ES-I3 (cell line): ENCODE measurements at regions not wholly inside any gene's neighbourhood (a gene's known extent, or its start where the extent isn't known, plus 50 kb on each side); places are given as distances from the start of the nearest gene placed in this dataset.
"Not testable (repeated sequence)": the region's sequence is repeated elsewhere in the genome, so short reads cannot be mapped to it uniquely, and the experiment has no call there.

Source experiments
- H3K36me3 ChIP-seq: 2 replicates; pipeline ENCODE4 v1.6.1; 2013; ENCODE audit warnings: mild to moderate bottlenecking, low read length, control low read depth, moderate library complexity; ENCODE audit not compliant: insufficient read depth
- H3K4me1 ChIP-seq: 2 replicates; pipeline ENCODE4 v1.6.1; 2013; ENCODE audit warnings: mild to moderate bottlenecking, control low read depth, low read length; ENCODE audit not compliant: insufficient read depth
- H3K9ac ChIP-seq: 2 replicates; pipeline ENCODE4 v1.6.1; 2013; ENCODE audit warnings: low read depth, mild to moderate bottlenecking, low read length, moderate library complexity
- H3K9me3 ChIP-seq: 2 replicates; pipeline ENCODE4 v1.6.1; 2013; ENCODE audit warnings: mild to moderate bottlenecking, low read length, moderate library complexity; ENCODE audit not compliant: control insufficient read depth, insufficient read depth

GRCh38 chr5:62752998-62753367 lies 174.4 kb downstream of the LRRC70 start:
- H3K4me1 ChIP-seq, H3K9me3 ChIP-seq, H3K9ac ChIP-seq, H3K36me3 ChIP-seq: not testable (repeated sequence)

- not testable (repeated sequence) for H3K9me3 ChIP-seq
Measured at GRCh38 chr5:62752056-62752997, 173.7 kb downstream of the LRRC70 start.

GRCh38 chr5:62742207-62742606 lies 163.6 kb downstream of the LRRC70 start:
- no peaks in the 10 kb centered on the region for H3K9me3 ChIP-seq
- H3K36me3 ChIP-seq: no peaks in the 10 kb centered on the region
- H3K4me1 ChIP-seq: no peaks in the 10 kb centered on the region
- H3K9ac ChIP-seq: no peak overlapping the region

More at GRCh38 chr5:62752056-62752997, 173.7 kb downstream of the LRRC70 start:
- not testable (repeated sequence) for H3K9ac ChIP-seq, H3K36me3 ChIP-seq, H3K4me1 ChIP-seq

GRCh38 chr5:62741761-62742160 lies 163.1 kb downstream of the LRRC70 start:
- Histone ChIP-seq H3K4me1 (no peaks in the 10 kb centered on the region), H3K9ac (no peak overlapping the region), H3K36me3 (no peaks in the 10 kb centered on the region), H3K9me3 (no peaks in the 10 kb centered on the region)

GRCh38 chr5:62737766-62738165 lies 159.1 kb downstream of the LRRC70 start:
- Histone ChIP-seq H3K4me1 (no peaks in the 10 kb centered on the region), H3K9ac (no peak overlapping the region), H3K36me3 (no peaks in the 10 kb centered on the region), H3K9me3 (no peaks in the 10 kb centered on the region)

DNA sequence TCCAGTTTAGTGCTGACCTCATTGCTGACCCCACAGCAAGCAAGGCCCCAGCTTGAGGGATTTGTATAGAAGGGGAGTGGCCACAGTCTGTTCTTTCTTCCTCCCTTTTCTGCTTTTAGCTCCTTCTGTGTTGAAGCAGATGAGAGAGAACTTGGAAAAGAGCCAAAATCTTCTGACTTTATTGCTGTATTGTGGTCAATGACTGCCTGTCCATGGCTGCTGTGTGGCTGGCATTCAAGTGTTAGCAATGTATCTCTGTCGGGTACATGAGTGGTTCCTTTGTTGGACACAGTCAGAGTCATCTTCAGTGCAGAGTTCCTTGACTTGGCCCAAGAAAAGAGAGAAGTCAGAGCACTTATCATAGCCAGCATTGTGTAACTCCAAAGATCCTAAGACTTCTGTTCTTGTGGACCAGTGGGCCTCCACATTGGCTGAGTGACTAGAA lies 154.1 kb downstream of the LRRC70 start:
- Histone ChIP-seq H3K4me1 (no peaks in the 10 kb centered on the region), H3K9me3 (no peaks in the 10 kb centered on the region), H3K9ac (no peak overlapping the region), H3K36me3 (no peaks in the 10 kb centered on the region)

- Histone ChIP-seq H3K36me3 (no peaks in the 10 kb centered on the region), H3K9me3 (no peaks in the 10 kb centered on the region), H3K9ac (no peak overlapping the region), H3K4me1 (no peaks in the 10 kb centered on the region)
Measured at GRCh38 chr5:62731022-62731421, 152.4 kb downstream of the LRRC70 start.

DNA sequence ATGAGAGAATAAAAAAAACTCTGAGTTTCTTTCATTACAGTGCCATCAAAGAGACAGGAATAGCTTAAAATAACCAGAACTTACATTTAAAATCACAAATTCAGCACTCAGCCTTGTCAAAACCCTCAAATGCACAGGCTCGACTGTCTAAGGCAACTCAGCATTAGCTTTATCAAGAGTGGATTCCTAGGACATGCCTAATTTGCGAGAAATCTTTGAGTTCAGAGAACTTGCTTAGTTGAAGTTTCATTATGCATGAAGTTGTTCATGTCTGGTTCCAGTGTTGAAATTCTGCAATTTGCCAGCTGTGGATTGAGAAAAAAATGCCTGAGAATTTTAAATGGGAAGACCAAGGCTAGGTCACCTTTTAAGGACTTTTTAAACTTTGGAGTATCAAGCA lies 151.1 kb downstream of the LRRC70 start:
- Histone ChIP-seq H3K9me3 (no peaks in the 10 kb centered on the region), H3K36me3 (no peaks in the 10 kb centered on the region), H3K9ac (no peak overlapping the region), H3K4me1 (no peaks in the 10 kb centered on the region)

- no peak overlapping the region for H3K9ac ChIP-seq
- H3K36me3 ChIP-seq: no peaks in the 10 kb centered on the region
- no peaks in the 10 kb centered on the region for H3K4me1 ChIP-seq
- H3K9me3 ChIP-seq: no peaks in the 10 kb centered on the region
Measured at GRCh38 chr5:62727861-62728260, 149.2 kb downstream of the LRRC70 start.

GRCh38 chr5:62727184-62727583 lies 148.6 kb downstream of the LRRC70 start:
- no peaks in the 10 kb centered on the region for H3K9me3 ChIP-seq
- no peak overlapping the region for H3K9ac ChIP-seq
- H3K36me3 ChIP-seq: no peaks in the 10 kb centered on the region
- no peaks in the 10 kb centered on the region for H3K4me1 ChIP-seq

GRCh38 chr5:62722360-62722759 lies 143.7 kb downstream of the LRRC70 start:
- Histone ChIP-seq H3K4me1 (peaks cover 25% of the 10 kb centered on the region), H3K9me3 (no peaks in the 10 kb centered on the region), H3K36me3 (no peaks in the 10 kb centered on the region), H3K9ac (no peak overlapping the region)

- Histone ChIP-seq H3K9me3 (no peaks in the 10 kb centered on the region), H3K4me1 (peaks cover 37% of the 10 kb centered on the region), H3K9ac (no peak overlapping the region), H3K36me3 (no peaks in the 10 kb centered on the region)
Measured at GRCh38 chr5:62720031-62720441, 141.4 kb downstream of the LRRC70 start.

DNA sequence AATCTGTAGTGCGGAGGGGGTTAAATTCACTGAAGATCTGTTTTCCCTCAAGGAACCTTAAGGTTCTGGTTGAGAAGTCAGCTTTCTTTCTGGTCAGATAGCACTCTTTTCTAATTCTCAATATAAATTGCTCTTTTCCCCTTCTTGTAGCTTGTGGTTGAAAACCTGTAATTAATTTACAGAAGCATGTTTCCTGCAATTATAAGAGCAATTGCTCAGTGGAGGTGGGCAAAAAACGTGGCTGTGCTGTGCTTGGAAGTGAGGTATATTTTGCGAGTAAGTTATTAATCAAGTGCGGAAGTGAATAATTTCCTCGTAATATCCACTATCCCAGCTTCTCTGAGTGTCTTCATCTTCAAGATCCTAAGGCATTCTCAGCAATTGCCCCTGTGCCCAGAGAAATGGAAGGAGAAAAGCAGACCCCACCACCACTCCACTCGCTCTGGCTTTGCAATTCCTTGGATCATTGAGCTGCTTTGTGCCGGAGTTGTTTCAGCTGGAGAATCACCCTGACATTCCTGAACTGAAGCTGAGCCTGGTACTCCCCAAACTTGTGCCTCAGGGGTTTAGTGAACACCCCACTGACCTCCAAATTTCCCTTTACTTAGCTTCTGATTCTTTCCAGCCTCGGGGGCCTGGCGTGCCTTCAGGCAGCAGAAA lies 140.6 kb downstream of the LRRC70 start:
- Histone ChIP-seq H3K9me3 (no peaks in the 10 kb centered on the region), H3K4me1 (peaks cover 37% of the 10 kb centered on the region), H3K9ac (no peak overlapping the region), H3K36me3 (no peaks in the 10 kb centered on the region)

GRCh38 chr5:62718324-62718723 lies 139.7 kb downstream of the LRRC70 start:
- Histone ChIP-seq H3K9me3 (no peaks in the 10 kb centered on the region), H3K36me3 (no peaks in the 10 kb centered on the region), H3K4me1 (peaks cover 37% of the 10 kb centered on the region), H3K9ac (no peak overlapping the region)
